ENCODE measurements at regions not wholly inside any gene's neighbourhood (a gene's known extent, or its start where the extent isn't known, plus 50 kb on each side); places are given as distances from the start of the nearest gene placed in this dataset.
A peak's percentile ranks its signal among the peaks of the same experiment; 100 is the strongest.

DNA sequence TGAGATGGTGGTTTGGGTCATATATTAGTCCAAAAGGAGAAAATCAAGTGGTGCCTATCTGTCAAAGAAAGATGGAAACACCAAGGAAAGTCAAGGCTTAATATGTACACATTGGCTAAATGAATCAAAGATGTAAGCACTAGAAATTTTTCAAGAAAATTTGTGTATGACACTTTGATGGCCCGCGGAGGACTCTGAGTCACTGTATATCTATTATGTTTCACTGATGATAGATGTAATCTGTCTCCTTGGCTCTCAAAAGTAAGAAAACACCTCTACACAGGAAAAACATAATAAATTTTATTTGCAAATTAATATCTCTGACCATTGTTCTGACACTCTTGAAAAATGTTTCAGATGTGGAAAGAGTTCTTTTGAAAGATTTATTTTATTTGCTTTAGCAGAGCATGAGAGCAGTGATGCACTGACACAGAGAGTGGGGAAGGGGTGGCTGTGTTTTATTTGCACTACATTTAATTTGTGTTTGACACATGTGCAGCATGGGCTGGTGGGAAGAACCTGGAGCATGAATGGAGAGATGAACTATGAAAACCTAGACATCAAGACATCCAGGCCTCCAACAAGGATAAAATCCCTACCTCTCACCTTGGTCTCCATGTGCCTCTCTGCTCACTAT is 180.8 kb upstream of the GAS1 start:
- no peaks in the 10 kb centered on the region for H3K36me3 ChIP-seq
- no peak overlapping the region for H3K27ac ChIP-seq

DNA sequence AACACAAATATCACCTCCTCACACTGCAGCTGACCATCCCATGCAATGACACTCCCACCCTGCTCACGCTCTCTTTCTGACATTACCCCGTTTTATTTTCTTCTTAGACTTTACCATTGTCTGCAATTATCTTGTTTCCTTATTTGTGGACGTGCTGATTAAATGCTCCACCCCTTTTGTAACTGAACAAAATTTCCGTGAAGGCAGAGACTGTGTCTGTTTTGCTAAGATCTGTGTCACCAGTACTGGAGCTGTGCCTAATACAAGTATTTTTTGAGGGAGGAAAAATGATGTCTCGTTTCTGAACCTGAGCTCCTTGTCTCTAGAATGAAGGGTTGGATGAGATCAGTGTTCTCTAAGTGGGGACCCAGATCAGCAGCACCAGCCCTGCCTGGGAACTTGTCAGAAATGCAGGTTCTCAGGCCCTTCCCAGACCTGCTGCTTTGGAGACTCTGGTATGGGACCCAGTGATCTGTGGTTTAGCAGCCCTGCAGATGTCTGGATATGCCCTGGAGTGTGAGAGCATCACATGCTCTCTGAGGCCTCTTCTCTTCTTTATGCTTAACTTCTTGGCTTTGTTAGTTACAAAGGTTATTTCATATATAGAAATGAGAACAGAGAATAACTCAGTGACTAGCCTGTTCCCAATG is 181.7 kb upstream of the GAS1 start:
- H3K9me3 ChIP-seq (replicated peaks) = peaks cover 13% of the 10 kb centered on the region
- H3K27me3 ChIP-seq = no peaks in the 10 kb centered on the region
- no peak overlapping the region for H3K27ac ChIP-seq
- no peak for DNase-seq
- 0 out of 2 replicates have a peak, but pooled peaks cover 3% of the 10 kb centered on the region for H3K4me1 ChIP-seq
- no peaks in the 10 kb centered on the region for H3K36me3 ChIP-seq
- H3K4me3 ChIP-seq = no peak overlapping the region

More for the DNA sequence above, 180.8 kb upstream of the GAS1 start:
- no peak for DNase-seq
- 0 out of 2 replicates have a peak, but pooled peaks cover 3% of the 10 kb centered on the region for H3K4me1 ChIP-seq
- H3K4me3 ChIP-seq = no peak overlapping the region
- H3K27me3 ChIP-seq = no peaks in the 10 kb centered on the region
- H3K9me3 ChIP-seq (replicated peaks) = peaks cover 8% of the 10 kb centered on the region

DNA sequence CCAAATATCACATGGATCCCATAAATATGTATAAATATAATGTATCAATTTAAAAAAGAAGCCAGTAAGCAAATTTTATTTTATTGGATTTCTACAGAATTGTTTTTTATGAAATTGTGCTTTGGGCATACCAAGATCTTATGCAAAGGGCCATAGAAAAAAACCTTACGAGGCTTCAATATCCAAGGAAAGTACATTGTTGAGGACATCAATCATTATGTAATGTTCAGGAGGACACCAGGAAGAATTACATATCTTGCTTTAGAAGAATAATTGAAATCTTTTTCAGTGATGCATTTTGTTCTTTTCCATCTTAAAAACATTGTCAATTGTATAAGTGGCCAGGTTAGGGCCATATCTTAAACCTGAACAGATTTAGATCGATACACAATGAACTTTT is 187.8 kb upstream of the GAS1 start:
- H3K27me3 ChIP-seq = no peaks in the 10 kb centered on the region
- peaks cover 13% of the 10 kb centered on the region for H3K9me3 ChIP-seq (replicated peaks)
- H3K36me3 ChIP-seq = no peaks in the 10 kb centered on the region
- no peak overlapping the region for H3K4me3 ChIP-seq
- no peak overlapping the region for H3K27ac ChIP-seq
- H3K4me1 ChIP-seq = peaks cover 9% of the 10 kb centered on the region
- DNase-seq = no peak

DNA sequence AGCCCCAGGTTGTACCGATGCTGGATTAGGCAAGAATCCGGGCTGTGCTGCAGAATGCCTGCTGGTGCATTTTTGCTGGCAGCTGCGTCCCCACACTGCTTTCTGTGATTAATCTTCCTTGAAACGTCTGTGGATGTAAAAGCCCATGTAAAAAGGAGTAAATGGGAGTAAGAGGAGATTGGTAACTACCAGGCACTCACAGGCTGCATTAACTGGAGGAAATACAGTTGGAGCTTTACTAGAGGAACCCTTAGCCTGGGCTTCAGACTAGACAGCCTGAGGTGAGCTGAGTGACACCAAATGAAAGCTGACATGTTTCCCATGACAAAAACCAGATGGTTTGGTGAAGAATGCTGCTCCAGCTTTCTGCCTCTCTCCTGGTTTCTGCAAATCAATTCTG is 190.4 kb upstream of the GAS1 start:
- Histone ChIP-seq H3K4me1 (peaks cover 18% of the 10 kb centered on the region), H3K36me3 (no peaks in the 10 kb centered on the region), H3K27ac (no peak overlapping the region), H3K27me3 (no peaks in the 10 kb centered on the region), H3K4me3 (no peak overlapping the region), H3K9me3 (replicated peaks) (peaks cover 8% of the 10 kb centered on the region; the same call in 1 of the 2 replicates)
- DNase-seq = peak in 1 of 2 experiments; percentile 45

DNA sequence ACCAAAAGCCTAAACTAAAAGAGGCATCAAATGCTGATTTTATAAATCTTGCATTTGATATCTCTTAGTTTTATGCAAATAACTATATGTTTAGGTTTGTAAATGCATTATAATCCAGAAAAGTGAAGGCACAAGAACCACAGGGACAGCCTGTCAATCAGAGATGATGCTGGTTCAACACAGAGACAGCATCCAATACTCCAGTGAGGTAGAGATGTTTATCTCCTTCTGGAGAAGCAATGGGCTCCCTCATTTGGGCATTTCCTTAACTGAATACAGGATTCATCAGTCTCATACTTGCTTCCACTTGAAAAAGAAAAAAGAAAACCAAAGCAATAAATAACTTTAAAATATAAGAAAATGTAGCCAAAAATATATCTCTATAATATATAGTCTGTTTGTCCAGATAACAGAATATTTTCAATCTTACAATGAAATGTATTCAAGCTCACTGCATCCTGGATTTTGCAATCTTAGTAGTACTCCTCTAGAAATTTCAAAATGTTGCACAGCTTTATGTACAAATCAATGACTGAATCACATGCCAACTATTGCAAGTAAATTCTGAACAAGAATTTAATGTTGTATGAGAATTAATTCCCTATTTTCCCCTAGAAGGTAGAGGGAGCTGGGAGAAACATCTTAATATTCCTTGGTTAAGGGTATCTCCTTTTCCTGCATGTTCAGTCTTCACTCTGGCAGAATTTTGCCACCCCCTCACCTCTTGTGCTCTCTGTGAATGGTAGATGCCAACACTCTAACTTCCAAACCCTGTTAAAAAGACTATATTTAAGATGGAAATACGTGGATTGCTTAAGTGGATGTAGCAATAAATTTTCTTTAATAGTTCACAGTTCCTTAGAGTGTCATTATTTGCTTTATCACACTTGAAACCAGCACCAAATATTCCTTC is 191.1 kb upstream of the GAS1 start:
- Histone ChIP-seq H3K36me3 (no peaks in the 10 kb centered on the region), H3K9me3 (replicated peaks) (peaks cover 5% of the 10 kb centered on the region; the same call in 1 of the 2 replicates), H3K4me3 (no peak overlapping the region), H3K27ac (no peak overlapping the region), H3K4me1 (peaks cover 15% of the 10 kb centered on the region), H3K27me3 (no peaks in the 10 kb centered on the region)
- DNase-seq = no peak

DNA sequence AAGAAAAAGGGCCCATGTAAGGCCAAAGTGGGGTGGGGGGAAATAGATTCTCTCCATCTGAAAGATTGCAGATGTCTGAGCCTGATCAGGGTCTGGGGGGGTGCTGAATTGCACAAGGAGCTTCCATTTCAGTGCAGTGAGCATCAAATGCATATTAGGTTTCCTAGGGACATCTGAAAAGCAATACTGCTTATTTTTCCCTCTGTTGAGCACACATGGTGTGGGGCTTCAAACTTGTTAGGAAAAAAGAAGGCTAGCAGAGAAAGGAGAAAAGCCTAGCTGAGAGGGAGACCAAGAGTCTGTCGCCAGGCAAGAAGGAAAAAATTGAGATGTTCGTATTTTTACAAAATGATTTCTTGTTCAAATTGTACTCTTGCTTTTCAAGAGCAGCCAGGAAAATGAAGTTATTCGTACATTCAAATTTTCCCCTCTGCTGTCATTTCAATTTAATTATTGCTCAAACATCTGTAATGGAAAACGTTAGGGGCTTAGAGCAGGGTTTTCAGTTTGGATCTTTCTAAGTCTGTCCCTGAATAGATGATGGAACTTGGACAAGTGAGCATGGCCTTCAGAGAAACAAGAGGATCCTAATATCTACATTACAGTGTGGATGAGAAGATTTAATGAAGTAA is 191.9 kb upstream of the GAS1 start:
- Histone ChIP-seq H3K4me3 (no peak overlapping the region), H3K9me3 (replicated peaks) (no peaks in the 10 kb centered on the region), H3K36me3 (no peaks in the 10 kb centered on the region), H3K4me1 (peaks cover 15% of the 10 kb centered on the region), H3K27me3 (no peaks in the 10 kb centered on the region), H3K27ac (no peak overlapping the region)
- no peak for DNase-seq

DNA sequence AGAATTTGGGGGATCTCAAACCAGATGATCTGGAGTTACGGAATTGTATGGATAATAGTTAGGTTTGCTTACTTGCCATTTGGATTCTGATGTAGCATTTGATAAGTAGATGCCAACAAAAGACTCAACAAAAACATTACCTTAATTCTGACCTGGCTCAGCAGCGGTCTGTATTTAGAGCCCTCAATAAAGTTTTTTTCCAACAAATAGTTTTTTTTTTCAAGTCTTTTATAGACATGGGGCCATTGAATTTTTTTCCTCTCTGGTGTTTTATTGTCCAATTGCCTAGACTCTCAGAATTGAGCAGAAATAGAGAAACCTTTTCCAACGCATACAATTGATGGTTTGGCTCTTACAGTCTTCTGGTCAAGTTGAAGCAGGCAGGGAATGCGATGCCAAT is 192.8 kb upstream of the GAS1 start:
- H3K27ac ChIP-seq = no peak overlapping the region
- H3K27me3 ChIP-seq = no peaks in the 10 kb centered on the region
- no peaks in the 10 kb centered on the region for H3K36me3 ChIP-seq
- H3K4me1 ChIP-seq = peaks cover 15% of the 10 kb centered on the region
- H3K4me3 ChIP-seq = no peak overlapping the region
- DNase-seq = no peak
- no peaks in the 10 kb centered on the region for H3K9me3 ChIP-seq (replicated peaks)

DNA sequence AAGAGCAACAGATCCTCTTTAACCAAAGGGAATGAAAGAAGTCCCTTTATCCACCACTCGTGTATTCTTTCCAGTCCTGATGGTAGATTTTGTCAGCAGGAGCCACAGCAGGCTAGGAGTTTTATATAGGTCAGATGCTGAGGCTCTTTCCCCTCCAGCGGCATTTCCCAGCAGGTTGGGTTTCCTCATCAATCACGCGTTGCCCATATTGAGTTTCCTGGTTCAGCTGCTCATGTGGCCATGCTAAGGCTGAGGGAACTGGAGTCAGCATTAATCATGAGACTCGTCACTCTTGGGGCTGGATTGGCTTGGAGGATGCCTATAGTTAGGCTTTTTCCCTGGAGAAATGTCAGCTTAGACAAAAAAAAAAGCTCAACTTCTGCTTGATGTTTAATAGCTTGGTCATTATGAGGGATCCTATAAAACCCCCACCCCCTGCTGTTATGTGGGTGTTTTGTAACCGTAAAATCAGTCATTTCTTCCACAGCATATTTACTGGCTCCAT is 193.4 kb upstream of the GAS1 start:
- peak; percentile 64 to 83 for DNase-seq
- no peak overlapping the region for H3K27ac ChIP-seq

DNA sequence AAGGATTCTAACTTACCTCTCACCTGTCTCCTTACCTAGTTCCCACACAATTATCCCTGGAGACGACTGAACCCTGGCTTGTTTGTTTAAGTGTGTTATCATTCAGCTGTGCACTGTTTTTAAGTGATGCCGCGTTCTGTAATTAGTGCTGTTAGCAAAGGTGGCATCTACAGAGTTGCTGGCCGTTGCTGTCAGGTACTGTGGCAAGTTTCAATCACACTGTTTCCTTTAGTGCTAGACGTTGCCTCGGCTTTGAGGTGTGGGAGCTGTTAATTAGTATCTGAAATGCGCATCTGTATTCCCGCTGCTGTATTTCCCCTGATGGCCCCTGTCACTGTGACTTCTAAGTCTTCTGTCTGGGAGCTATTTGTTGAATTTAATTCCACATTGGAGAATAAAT is 193.8 kb upstream of the GAS1 start:
- peaks cover 15% of the 10 kb centered on the region for H3K4me1 ChIP-seq
- no peaks in the 10 kb centered on the region for H3K27me3 ChIP-seq
- H3K27ac ChIP-seq = no peak overlapping the region
- no peak overlapping the region for H3K4me3 ChIP-seq
- no peaks in the 10 kb centered on the region for H3K36me3 ChIP-seq
- no peaks in the 10 kb centered on the region for H3K9me3 ChIP-seq (replicated peaks)
- DNase-seq = no peak

More for the DNA sequence above, 193.4 kb upstream of the GAS1 start:
- no peaks in the 10 kb centered on the region for H3K36me3 ChIP-seq
- no peaks in the 10 kb centered on the region for H3K27me3 ChIP-seq
- no peak overlapping the region for H3K4me3 ChIP-seq
- no peaks in the 10 kb centered on the region for H3K9me3 ChIP-seq (replicated peaks)
- peaks cover 15% of the 10 kb centered on the region for H3K4me1 ChIP-seq

DNA sequence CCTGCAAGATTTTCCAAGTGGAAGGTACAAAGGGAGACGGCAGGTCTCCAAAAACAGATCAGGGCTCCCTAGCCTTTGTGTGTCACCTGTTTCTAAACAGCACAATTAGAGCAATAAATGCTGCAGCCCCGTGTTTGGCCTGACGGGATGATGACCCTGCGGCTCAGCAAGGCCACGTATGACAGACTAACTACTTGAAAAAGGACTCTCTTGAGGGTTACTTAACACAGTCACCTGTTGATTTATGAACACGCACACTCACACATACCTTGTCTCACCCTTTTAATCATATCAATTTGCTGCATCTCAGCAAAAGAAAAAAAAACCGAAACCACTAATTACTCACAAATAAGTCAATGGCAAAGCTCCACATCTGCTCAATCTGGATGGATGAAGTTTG is 199.6 kb upstream of the GAS1 start:
- no peak overlapping the region for H3K4me3 ChIP-seq
- no peaks in the 10 kb centered on the region for H3K27me3 ChIP-seq
- no peaks in the 10 kb centered on the region for H3K9me3 ChIP-seq (replicated peaks)
- no peaks in the 10 kb centered on the region for H3K36me3 ChIP-seq
- no peak for DNase-seq
- H3K27ac ChIP-seq = no peak overlapping the region
- H3K4me1 ChIP-seq = peaks cover 14% of the 10 kb centered on the region

DNA sequence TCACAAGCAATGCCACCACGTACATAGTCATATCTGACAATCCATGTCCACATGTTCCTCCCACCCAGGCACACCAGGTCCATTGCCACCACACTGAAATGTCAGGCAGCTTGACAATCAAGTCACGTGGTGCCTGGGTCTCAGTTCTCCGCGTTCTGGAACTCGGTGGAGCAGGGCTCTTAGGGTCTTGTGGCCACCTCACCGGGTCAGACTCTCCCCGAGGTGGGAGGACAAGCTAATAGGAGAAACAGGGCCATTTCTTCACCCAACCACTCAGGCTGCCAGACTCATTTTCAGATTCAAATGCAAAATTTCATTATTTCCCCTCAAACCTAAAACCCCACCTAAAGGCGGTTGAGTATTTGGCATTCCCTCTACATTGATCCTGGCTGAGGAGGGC is 200.5 kb upstream of the GAS1 start:
- DNase-seq = no peak
- Histone ChIP-seq H3K9me3 (replicated peaks) (no peaks in the 10 kb centered on the region), H3K4me1 (peaks cover 14% of the 10 kb centered on the region), H3K27me3 (no peaks in the 10 kb centered on the region), H3K4me3 (peak overlapping the region; percentile 54), H3K36me3 (no peaks in the 10 kb centered on the region), H3K27ac (peak overlapping the region; percentile 96)

DNA sequence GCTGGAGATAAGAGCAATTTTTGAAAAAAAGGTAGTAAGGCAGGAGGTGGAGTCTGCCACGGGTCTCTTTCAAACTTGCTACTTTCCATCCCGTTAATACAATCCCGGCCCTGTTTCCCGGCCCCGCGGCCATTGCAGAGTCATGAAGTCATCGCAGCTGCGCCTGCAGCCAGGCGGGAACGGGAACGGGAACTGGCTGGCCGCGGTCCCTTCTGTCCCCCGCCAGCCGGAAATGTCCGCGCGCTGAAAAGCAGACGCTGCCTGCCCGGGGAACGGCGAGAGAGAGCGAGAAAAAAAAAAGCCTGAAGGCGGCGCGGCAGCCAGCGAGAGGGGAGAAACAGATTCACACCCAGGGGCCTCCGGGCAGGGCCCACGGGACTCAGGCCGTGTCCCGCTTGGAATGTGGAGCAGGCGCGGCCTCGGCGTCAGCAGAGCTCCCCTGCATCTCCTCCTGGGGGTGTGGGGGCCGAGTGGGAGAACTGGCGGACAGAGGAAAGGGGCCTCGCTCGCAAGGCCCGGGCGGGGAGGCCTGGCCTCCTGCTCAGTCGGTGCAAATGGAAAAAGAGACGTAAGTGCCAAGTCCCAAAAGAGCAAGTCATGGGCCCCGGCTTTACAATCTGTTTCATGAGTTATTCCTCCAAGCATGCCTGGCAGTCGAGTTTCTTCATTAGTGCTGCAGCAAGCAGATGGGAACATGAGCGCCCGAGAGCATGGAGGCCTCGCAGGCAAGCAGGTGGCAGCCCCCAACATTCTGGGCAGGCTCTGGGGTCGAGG is 201.2 kb upstream of the GAS1 start:
- H3K27ac ChIP-seq = peak overlapping the region; percentile 96
- peaks cover 14% of the 10 kb centered on the region for H3K4me1 ChIP-seq
- no peaks in the 10 kb centered on the region for H3K9me3 ChIP-seq (replicated peaks)
- H3K4me3 ChIP-seq = peak overlapping the region; percentile 54
- H3K27me3 ChIP-seq = no peaks in the 10 kb centered on the region
- H3K36me3 ChIP-seq = no peaks in the 10 kb centered on the region
- DNase-seq = peak; percentile 88 to 93

DNA sequence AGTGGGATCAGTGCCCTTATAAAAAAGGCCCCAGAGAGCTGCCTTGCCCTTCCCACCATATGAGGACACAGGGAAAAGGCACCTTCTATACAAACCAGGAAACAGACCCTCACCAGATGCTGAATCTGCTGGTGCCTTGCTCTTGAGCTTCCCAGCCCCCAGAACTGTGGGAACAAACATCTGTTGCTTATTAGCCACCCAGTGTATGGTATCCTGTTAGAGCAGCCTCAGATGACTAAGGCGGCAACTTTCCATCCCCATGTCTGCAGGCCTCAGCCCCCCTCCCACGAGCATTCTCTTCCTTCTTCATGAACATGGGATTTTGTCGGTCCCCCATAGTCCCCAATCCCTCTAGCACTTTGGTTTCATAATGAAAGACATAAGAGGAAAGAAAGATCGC is 202.5 kb upstream of the GAS1 start:
- Histone ChIP-seq H3K9me3 (replicated peaks) (no peaks in the 10 kb centered on the region), H3K36me3 (no peaks in the 10 kb centered on the region), H3K4me3 (no peak overlapping the region), H3K27me3 (no peaks in the 10 kb centered on the region), H3K27ac (no peak overlapping the region), H3K4me1 (peaks cover 14% of the 10 kb centered on the region)
- DNase-seq = no peak

DNA sequence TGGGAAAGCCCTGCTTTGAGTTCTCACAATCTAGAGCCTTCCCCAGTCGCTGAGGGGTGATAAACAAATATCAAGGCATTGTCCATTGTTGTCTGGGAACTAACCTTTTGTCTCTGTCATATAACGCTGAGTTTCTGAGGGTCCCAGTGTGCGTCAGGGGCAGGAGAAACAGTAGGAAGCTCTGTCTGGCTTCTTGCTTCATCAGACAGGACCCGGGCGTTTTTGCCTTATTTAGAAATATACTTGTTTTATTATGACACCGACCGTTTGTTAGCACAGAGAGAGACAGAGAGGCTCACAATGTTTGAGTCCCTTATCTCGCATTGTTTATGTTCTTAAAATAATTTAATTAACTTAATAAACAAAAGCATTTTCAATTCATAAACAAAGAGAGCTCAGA is 204.9 kb upstream of the GAS1 start:
- H3K36me3 ChIP-seq = no peaks in the 10 kb centered on the region
- DNase-seq = no peak
- no peak overlapping the region for H3K27ac ChIP-seq

More for the DNA sequence above, 204.9 kb upstream of the GAS1 start:
- no peaks in the 10 kb centered on the region for H3K27me3 ChIP-seq
- H3K4me1 ChIP-seq = peaks cover 14% of the 10 kb centered on the region
- no peaks in the 10 kb centered on the region for H3K9me3 ChIP-seq (replicated peaks)
- H3K4me3 ChIP-seq = no peak overlapping the region
